Caco-2 (cell line): ENCODE measurements at regions not wholly inside any gene's neighbourhood (a gene's known extent, or its start where the extent isn't known, plus 50 kb on each side); places are given as distances from the start of the nearest gene placed in this dataset.
"Not testable (repeated sequence)": the region's sequence is repeated elsewhere in the genome, so short reads cannot be mapped to it uniquely, and the experiment has no call there.

ENCODE experiments used
- BruUV-seq: library from RNA; stranded (reverse); fragments of 400-500 nt; replicated peaks from 2 replicates; lab custom pipeline; 2021; lab: Mats Ljungman, UMichigan
- CTCF ChIA-PET: fragments of 300-600 bp; sonication (Branson Sonifier 250); formaldehyde crosslinking; loops from one replicate; lab custom pipeline; 2022; ENCODE audit warnings: antibody characterized with exemption; lab: Charles Lee
- POLR2A ChIA-PET: fragments of 300-600 bp; sonication (Branson Sonifier 250); formaldehyde crosslinking; loops from one replicate; lab custom pipeline; 2022; ENCODE audit warnings: antibody characterized with exemption; lab: Charles Lee
- DNase-seq, 2 experiments: peaks; one replicate each; pipeline versions ENCODE4 v3.0.0 to v3.0.0-alpha.2; 2020 to 2022
- H3K27me3 ChIP-seq: replicated peaks from 2 replicates; pipeline ENCODE4 v1.6.0; 2011; ENCODE audit warnings: low read length; ENCODE audit not compliant: control insufficient read depth, insufficient read depth
- H3K36me3 ChIP-seq: 2 replicates; pipeline ENCODE4 v1.5.1; 2011; ENCODE audit warnings: low read length; ENCODE audit not compliant: control insufficient read depth, insufficient read depth
- H3K4me1 ChIP-seq: fragments of 250-450 bp; sonication (Bioruptor Pico); 2 replicates; pipeline ENCODE4 v1.5.1; 2020; ENCODE audit warnings: mild to moderate bottlenecking
- H3K4me3 ChIP-seq: 2 replicates; pipeline ENCODE4 v1.5.1; 2011; ENCODE audit warnings: low read depth, mild to moderate bottlenecking, control low read depth, low read length
- H3K9me3 ChIP-seq: fragments of 250-450 bp; sonication (Bioruptor Pico); 2 replicates; pipeline ENCODE4 v1.5.1; 2020; ENCODE audit warnings: mild to moderate bottlenecking, moderate library complexity
- H3K27ac Mint-ChIP-seq: one replicate; pipeline ENCODE4 v1.8.0; 2022; ENCODE audit warnings: mixed read lengths; ENCODE audit not compliant: unreplicated experiment
- H3K27me3 Mint-ChIP-seq: one replicate; pipeline ENCODE4 v1.8.0; 2022; ENCODE audit warnings: mixed read lengths; ENCODE audit not compliant: insufficient read depth, unreplicated experiment
- H3K36me3 Mint-ChIP-seq: one replicate; pipeline ENCODE4 v1.8.0; 2022; ENCODE audit warnings: mild to moderate bottlenecking, mixed read lengths; ENCODE audit not compliant: insufficient read depth, unreplicated experiment
- H3K4me1 Mint-ChIP-seq: one replicate; pipeline ENCODE4 v1.8.0; 2022; ENCODE audit warnings: low read depth, mixed read lengths; ENCODE audit not compliant: unreplicated experiment
- H3K4me3 Mint-ChIP-seq: one replicate; pipeline ENCODE4 v1.8.0; 2022; ENCODE audit warnings: mild to moderate bottlenecking, moderate library complexity, mixed read lengths; ENCODE audit not compliant: unreplicated experiment
- H3K9me3 Mint-ChIP-seq: one replicate; pipeline ENCODE4 v1.8.0; 2022; ENCODE audit warnings: mixed read lengths; ENCODE audit not compliant: unreplicated experiment
- intact Hi-C: fragments of 100-400 bp; cut with micrococcal nuclease; formaldehyde crosslinking; loops from one replicate; pipeline ENCODE4 v1.10.0; 2022; ENCODE audit not compliant: unreplicated experiment
- TF ChIP-seq, protein P1 (sequence below), 2 experiments: fragments of 200-600 bp in 1 of 2; IDR thresholded peaks; 1 replicate in 1 of 2; 2 replicates in 1 of 2; pipeline versions ENCODE4 v1.5.1 to v1.8.0; 2011 to 2022; ENCODE audit warnings: antibody characterized with exemption in 1 of 2, control low read depth in 1 of 2, inconsistent platforms in 1 of 2, low read depth in 1 of 2, low read length in 1 of 2, mild to moderate bottlenecking in 1 of 2, moderate library complexity in 1 of 2; ENCODE audit not compliant: insufficient read depth in 1 of 2, severe bottlenecking in 1 of 2, unreplicated experiment in 1 of 2

DNA sequence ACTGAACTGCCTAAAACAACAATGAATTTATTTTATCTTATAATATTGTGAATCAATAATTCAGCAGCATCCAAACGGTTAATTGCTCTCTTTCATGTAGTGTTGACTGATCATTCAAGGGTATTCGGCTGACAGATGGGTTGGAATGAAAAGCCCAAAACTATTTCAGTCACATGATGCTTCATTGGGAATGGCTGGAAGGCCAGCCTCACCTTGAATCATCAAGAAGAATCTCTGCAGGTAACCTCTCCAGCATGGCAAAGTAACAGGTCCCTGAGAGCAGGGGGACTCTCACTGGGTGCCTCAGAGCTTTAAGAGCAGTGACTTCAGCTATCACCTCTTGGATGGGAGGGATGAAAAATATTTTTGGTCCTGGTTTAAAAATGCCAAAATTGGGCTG is 1395.7 kb downstream of the OLFM4 start:
- Histone ChIP-seq H3K4me1 (no peaks in the 10 kb centered on the region), H3K9me3 (no peaks in the 10 kb centered on the region), H3K27me3 (no peaks in the 10 kb centered on the region), H3K36me3 (no peaks in the 10 kb centered on the region), H3K4me3 (no peak overlapping the region)
- Mint-ChIP-seq H3K9me3 (no peaks in the 10 kb centered on the region), H3K4me3 (no peak overlapping the region), H3K36me3 (no peaks in the 10 kb centered on the region), H3K4me1 (no peaks in the 10 kb centered on the region), H3K27ac (no peak overlapping the region), H3K27me3 (peaks cover 5% of the 10 kb centered on the region)
- intact Hi-C loops, result no loop called here
- POLR2A ChIA-PET, result interaction anchor here (0.8 kb wide), 1 partner anchor 47 kb away, joined by 4 read pairs; no protein-coding TSS in a partner anchor
- TF ChIP-seq, protein P1, sequence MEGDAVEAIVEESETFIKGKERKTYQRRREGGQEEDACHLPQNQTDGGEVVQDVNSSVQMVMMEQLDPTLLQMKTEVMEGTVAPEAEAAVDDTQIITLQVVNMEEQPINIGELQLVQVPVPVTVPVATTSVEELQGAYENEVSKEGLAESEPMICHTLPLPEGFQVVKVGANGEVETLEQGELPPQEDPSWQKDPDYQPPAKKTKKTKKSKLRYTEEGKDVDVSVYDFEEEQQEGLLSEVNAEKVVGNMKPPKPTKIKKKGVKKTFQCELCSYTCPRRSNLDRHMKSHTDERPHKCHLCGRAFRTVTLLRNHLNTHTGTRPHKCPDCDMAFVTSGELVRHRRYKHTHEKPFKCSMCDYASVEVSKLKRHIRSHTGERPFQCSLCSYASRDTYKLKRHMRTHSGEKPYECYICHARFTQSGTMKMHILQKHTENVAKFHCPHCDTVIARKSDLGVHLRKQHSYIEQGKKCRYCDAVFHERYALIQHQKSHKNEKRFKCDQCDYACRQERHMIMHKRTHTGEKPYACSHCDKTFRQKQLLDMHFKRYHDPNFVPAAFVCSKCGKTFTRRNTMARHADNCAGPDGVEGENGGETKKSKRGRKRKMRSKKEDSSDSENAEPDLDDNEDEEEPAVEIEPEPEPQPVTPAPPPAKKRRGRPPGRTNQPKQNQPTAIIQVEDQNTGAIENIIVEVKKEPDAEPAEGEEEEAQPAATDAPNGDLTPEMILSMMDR (IDR thresholded peaks at IDR 0.05; ENCODE audit: insufficient read depth in 1 of 2, low read depth in 1 of 2, low read length in 1 of 2, severe bottlenecking in 1 of 2, unreplicated experiment in 1 of 2), result no peak
- no TSS peak for BruUV-seq
- no peak for DNase-seq
- CTCF ChIA-PET, result no interaction called here

DNA sequence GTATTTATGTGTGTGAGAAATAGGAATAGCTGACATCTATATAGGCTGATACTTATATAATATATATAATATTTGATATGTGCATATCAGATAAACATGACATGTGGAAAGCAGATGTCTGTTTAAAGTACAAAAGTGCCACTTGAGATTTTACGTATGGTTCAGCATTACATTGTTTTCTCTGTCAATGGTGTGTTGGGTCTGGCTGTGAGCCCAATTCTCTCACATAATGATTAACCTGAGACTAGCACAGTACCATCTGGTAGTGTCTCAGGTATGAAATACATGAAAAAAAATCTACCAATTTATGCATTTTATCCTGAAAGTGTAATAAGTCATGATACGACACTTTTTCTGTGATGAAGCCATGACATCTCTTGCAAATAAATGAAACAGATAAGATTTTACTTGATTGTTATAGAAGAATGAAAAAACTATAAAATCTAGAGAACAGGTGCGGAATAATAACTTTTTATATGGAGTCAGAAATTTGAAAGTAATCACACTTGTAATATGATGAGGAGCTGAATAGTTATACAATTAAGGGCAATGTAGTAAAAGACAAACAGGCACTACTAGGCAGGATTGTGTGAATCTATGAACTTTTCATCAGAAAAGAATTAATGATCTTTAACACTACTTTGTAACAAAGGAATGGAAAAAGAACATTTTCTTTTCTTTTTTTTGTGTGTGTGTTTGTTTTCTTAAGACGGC is 1405.0 kb downstream of the OLFM4 start:
- Mint-ChIP-seq H3K4me1 (no peaks in the 10 kb centered on the region), H3K27ac (no peak overlapping the region), H3K4me3 (no peak overlapping the region), H3K27me3 (no peaks in the 10 kb centered on the region), H3K9me3 (no peaks in the 10 kb centered on the region), H3K36me3 (no peaks in the 10 kb centered on the region)
- ChIA-PET CTCF (no interaction called here), POLR2A (no interaction called here)
- BruUV-seq, result no TSS peak
- H3K27me3 ChIP-seq, result no peaks in the 10 kb centered on the region
- no peaks in the 10 kb centered on the region for H3K9me3 ChIP-seq
- H3K36me3 ChIP-seq, result no peaks in the 10 kb centered on the region
- intact Hi-C loops, result no loop called here
- TF ChIP-seq, protein P1 (IDR thresholded peaks at IDR 0.05; ENCODE audit: insufficient read depth in 1 of 2, low read depth in 1 of 2, low read length in 1 of 2, severe bottlenecking in 1 of 2, unreplicated experiment in 1 of 2), result no peak
- no peak overlapping the region for H3K4me3 ChIP-seq
- no peaks in the 10 kb centered on the region for H3K4me1 ChIP-seq
- DNase-seq, result no peak

DNA sequence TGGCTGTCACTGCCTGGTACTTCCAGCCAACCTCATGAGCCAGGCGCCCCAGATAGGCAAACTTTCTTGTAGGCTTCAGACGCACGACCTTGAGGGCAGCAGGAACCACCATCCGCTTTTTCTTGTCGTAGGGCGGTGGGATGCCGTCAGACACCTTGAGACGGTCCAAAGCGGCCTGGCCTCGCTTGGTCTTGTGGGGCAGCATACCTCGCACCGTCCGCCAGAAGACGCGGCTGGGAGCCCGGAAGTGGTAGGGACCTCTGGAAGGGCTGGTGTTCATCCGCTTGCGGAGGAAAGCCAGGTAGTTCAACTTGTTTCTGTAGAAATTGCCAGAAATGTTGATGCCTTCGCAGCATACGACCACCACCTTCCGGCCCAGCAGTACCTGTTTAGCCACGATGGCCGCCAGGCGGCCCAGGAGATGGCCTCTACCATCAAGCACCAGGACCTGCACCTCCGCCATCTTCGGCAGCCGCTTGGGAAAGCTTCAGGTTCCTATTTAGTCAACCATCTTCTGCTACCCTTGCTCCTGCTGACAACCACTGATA is 1412.3 kb downstream of the OLFM4 start:
- H3K36me3 Mint-ChIP-seq, H3K27me3 Mint-ChIP-seq, intact Hi-C loops, H3K4me3 Mint-ChIP-seq, H3K4me1 Mint-ChIP-seq, DNase-seq, H3K9me3 Mint-ChIP-seq, H3K4me3 ChIP-seq, H3K27me3 ChIP-seq, POLR2A ChIA-PET, H3K9me3 ChIP-seq, H3K27ac Mint-ChIP-seq, BruUV-seq, H3K4me1 ChIP-seq, CTCF ChIA-PET, H3K36me3 ChIP-seq: not testable (repeated sequence)
